Fibroblast of mammary gland (primary cell): ENCODE measurements at regions not wholly inside any gene's neighbourhood (a gene's known extent, or its start where the extent isn't known, plus 50 kb on each side); places are given as distances from the start of the nearest gene placed in this dataset.

Source experiments
- DNase-seq: peaks from one replicate; pipeline ENCODE4 v3.0.0-alpha.2; 2010; ENCODE audit warnings: low read depth
- H3K4me3 ChIP-seq: 2 replicates; pipeline ENCODE4 v1.5.1; 2011; ENCODE audit warnings: low read depth, mild to moderate bottlenecking, low read length, moderate library complexity; ENCODE audit not compliant: control insufficient read depth
- CTCF ChIP-seq: conservative IDR thresholded peaks from 2 replicates; pipeline ENCODE4 v1.5.1; 2011; ENCODE audit warnings: low read depth, low read length, inconsistent platforms; ENCODE audit not compliant: control insufficient read depth, insufficient read depth

GRCh38 chr3:34180532-34180931 lies 382.1 kb downstream of the PDCD6IP start:
- DNase-seq: no peak
- H3K4me3 ChIP-seq: no peak overlapping the region

GRCh38 chr3:34183114-34183513 lies 384.7 kb downstream of the PDCD6IP start:
- no peak for DNase-seq
- no peak for TF ChIP-seq CTCF
- H3K4me3 ChIP-seq: no peak overlapping the region

More at GRCh38 chr3:34180532-34180931, 382.1 kb downstream of the PDCD6IP start:
- no peak for TF ChIP-seq CTCF

- DNase-seq: no peak
- no peak overlapping the region for H3K4me3 ChIP-seq
- TF ChIP-seq CTCF: no peak
Measured at GRCh38 chr3:34183611-34184340, 385.3 kb downstream of the PDCD6IP start.

- no peak for TF ChIP-seq CTCF
- no peak for DNase-seq
- H3K4me3 ChIP-seq: no peak overlapping the region
Measured at GRCh38 chr3:34185301-34185700, 386.9 kb downstream of the PDCD6IP start.

GRCh38 chr3:34189133-34189532 lies 390.7 kb downstream of the PDCD6IP start:
- TF ChIP-seq CTCF: no peak
- DNase-seq: no peak
- H3K4me3 ChIP-seq: no peak overlapping the region

- no peak for TF ChIP-seq CTCF
- no peak for DNase-seq
- no peak overlapping the region for H3K4me3 ChIP-seq
Measured at GRCh38 chr3:34196914-34197313, 398.5 kb downstream of the PDCD6IP start.
